Suprapubic skin (tissue), 3 donors: ENCODE measurements at regions not wholly inside any gene's neighbourhood (a gene's known extent, or its start where the extent isn't known, plus 50 kb on each side); places are given as distances from the start of the nearest gene placed in this dataset.

Experiments
- POLR2A ChIP-seq, 2 donors: fragments of 450-650 bp; IDR thresholded peaks; one replicate each; pipeline ENCODE4 v1.6.1; 2017; ENCODE audit warnings: antibody characterized with exemption in 2 of 2, mild to moderate bottlenecking in 2 of 2, moderate library complexity in 2 of 2
- TF ChIP-seq, protein P1 (sequence below), 2 donors: fragments of 200-600 bp in 1 of 2; fragments of 450-650 bp in 1 of 2; sonication (generic) in 1 of 2; IDR thresholded peaks; one replicate each; pipeline ENCODE4 v1.5.1; 2016 to 2019; ENCODE audit warnings: antibody characterized with exemption in 2 of 2, mild to moderate bottlenecking in 1 of 2, moderate library complexity in 1 of 2

DNA sequence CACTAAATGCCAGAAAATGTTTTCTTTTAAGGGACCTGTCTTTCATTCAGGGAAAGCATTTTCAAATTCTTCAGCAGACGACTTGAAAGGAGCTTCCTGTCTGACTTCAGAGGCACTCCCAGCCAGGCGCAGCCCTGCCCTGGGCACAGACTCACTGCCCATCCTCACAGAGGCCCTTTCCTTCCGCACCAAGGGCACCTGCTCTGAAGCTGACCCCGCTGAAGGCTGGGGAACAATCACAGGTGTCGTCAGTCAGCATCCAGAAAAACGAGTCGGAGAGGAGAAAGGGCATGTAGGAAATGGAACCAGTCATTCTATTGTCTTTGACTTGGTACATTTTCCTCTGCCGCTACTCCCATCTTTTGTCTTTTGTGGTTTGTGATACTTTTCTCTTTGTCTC lies 125.3 kb upstream of the PARD3 start:
- TF ChIP-seq, protein P1, sequence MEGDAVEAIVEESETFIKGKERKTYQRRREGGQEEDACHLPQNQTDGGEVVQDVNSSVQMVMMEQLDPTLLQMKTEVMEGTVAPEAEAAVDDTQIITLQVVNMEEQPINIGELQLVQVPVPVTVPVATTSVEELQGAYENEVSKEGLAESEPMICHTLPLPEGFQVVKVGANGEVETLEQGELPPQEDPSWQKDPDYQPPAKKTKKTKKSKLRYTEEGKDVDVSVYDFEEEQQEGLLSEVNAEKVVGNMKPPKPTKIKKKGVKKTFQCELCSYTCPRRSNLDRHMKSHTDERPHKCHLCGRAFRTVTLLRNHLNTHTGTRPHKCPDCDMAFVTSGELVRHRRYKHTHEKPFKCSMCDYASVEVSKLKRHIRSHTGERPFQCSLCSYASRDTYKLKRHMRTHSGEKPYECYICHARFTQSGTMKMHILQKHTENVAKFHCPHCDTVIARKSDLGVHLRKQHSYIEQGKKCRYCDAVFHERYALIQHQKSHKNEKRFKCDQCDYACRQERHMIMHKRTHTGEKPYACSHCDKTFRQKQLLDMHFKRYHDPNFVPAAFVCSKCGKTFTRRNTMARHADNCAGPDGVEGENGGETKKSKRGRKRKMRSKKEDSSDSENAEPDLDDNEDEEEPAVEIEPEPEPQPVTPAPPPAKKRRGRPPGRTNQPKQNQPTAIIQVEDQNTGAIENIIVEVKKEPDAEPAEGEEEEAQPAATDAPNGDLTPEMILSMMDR (IDR thresholded peaks at IDR 0.05) = no peak
- no peak for TF ChIP-seq POLR2A (IDR thresholded peaks at IDR 0.05)
